ENCODE measurements at regions not wholly inside any gene's neighbourhood (a gene's known extent, or its start where the extent isn't known, plus 50 kb on each side); places are given as distances from the start of the nearest gene placed in this dataset.

GRCh38 chr20:22003680-22004079 lies 298.2 kb downstream of the PAX1 start:
- ChIA-PET POLR2A (ENCODE audit: unreplicated experiment) (no interaction called here), CTCF (no interaction called here)
- no peak overlapping the region for H3K4me3 ChIP-seq
- H3K9me3 ChIP-seq (ENCODE audit: insufficient read depth, low read depth), result no peaks in the 10 kb centered on the region
- no peaks in the 10 kb centered on the region for H3K9me2 ChIP-seq (ENCODE audit: insufficient read depth)
- H3K27me3 ChIP-seq (ENCODE audit: insufficient read depth, low read depth), result no peaks in the 10 kb centered on the region
- DNase-seq, result no peak
- H3K4me1 ChIP-seq (replicated peaks; ENCODE audit: insufficient read depth), result no peaks in the 10 kb centered on the region
- TF ChIP-seq, protein P1, sequence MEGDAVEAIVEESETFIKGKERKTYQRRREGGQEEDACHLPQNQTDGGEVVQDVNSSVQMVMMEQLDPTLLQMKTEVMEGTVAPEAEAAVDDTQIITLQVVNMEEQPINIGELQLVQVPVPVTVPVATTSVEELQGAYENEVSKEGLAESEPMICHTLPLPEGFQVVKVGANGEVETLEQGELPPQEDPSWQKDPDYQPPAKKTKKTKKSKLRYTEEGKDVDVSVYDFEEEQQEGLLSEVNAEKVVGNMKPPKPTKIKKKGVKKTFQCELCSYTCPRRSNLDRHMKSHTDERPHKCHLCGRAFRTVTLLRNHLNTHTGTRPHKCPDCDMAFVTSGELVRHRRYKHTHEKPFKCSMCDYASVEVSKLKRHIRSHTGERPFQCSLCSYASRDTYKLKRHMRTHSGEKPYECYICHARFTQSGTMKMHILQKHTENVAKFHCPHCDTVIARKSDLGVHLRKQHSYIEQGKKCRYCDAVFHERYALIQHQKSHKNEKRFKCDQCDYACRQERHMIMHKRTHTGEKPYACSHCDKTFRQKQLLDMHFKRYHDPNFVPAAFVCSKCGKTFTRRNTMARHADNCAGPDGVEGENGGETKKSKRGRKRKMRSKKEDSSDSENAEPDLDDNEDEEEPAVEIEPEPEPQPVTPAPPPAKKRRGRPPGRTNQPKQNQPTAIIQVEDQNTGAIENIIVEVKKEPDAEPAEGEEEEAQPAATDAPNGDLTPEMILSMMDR (conservative IDR thresholded peaks at IDR 0.05), result no peak
- TF ChIP-seq EZH2 (IDR thresholded peaks at IDR 0.05; ENCODE audit: low read depth), result no peak
- no peak overlapping the region for H3K27ac ChIP-seq
- no peaks in the 10 kb centered on the region for H3F3A ChIP-seq (ENCODE audit: insufficient read depth, low read depth)
- intact Hi-C loops (cut with micrococcal nuclease; ENCODE audit: unreplicated experiment), result no loop called here
- no peaks in the 10 kb centered on the region for H3K36me3 ChIP-seq (ENCODE audit: low read depth)
- H3K4me2 ChIP-seq, result no peak overlapping the region
- no TSS peak for BruUV-seq (replicated peaks)
- no peaks in the 10 kb centered on the region for H3K79me2 ChIP-seq (ENCODE audit: low read depth)
- H4K20me1 ChIP-seq (ENCODE audit: insufficient read depth), result no peaks in the 10 kb centered on the region
- H2AFZ ChIP-seq, result no peak overlapping the region

GRCh38 chr20:22001886-22002285 lies 296.4 kb downstream of the PAX1 start:
- BruUV-seq (replicated peaks), result no TSS peak
- Histone ChIP-seq H2AFZ (no peak overlapping the region), H3K9me2 (ENCODE audit: insufficient read depth) (no peaks in the 10 kb centered on the region), H3K4me1 (replicated peaks; ENCODE audit: insufficient read depth) (no peaks in the 10 kb centered on the region), H3K4me2 (no peak overlapping the region), H3K4me3 (no peak overlapping the region), H3K27me3 (ENCODE audit: insufficient read depth, low read depth) (no peaks in the 10 kb centered on the region), H3K79me2 (ENCODE audit: low read depth) (no peaks in the 10 kb centered on the region), H4K20me1 (ENCODE audit: insufficient read depth) (no peaks in the 10 kb centered on the region), H3K36me3 (ENCODE audit: low read depth) (no peaks in the 10 kb centered on the region), H3K9me3 (ENCODE audit: insufficient read depth, low read depth) (no peaks in the 10 kb centered on the region), H3F3A (ENCODE audit: insufficient read depth, low read depth) (no peaks in the 10 kb centered on the region), H3K27ac (no peak overlapping the region)
- intact Hi-C loops (cut with micrococcal nuclease; ENCODE audit: unreplicated experiment), result no loop called here
- TF ChIP-seq, protein P1 (conservative IDR thresholded peaks at IDR 0.05), result no peak
- no peak for TF ChIP-seq EZH2 (IDR thresholded peaks at IDR 0.05; ENCODE audit: low read depth)
- ChIA-PET CTCF (no interaction called here), POLR2A (ENCODE audit: unreplicated experiment) (no interaction called here)
- DNase-seq, result no peak

DNA sequence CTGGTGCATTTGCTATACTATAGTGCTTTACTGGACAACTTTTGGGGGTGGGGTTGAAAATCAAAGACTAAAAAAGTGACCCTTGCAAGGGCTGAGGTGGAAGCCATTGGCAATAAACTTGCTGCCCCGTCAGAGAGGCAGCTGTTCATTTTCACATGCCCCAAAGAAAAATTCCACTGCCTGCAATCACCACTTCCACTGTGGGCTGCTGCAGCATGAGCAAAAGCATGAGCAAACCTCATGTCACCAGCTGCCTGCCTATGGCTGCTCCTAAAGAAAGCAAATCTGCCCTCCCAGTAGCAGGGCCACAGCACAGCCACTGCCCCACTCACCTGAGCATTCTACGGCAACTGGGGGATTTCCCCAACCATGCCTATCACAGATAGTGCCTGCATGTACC lies 290.0 kb downstream of the PAX1 start:
- H3K4me3 ChIP-seq, result no peak overlapping the region
- no peaks in the 10 kb centered on the region for H3K27me3 ChIP-seq (ENCODE audit: insufficient read depth, low read depth)
- DNase-seq, result no peak
- intact Hi-C loops (cut with micrococcal nuclease; ENCODE audit: unreplicated experiment), result no loop called here
- H3K27ac ChIP-seq, result no peak overlapping the region
- H3K36me3 ChIP-seq (ENCODE audit: low read depth), result no peaks in the 10 kb centered on the region
- BruUV-seq (replicated peaks), result no TSS peak
- no peaks in the 10 kb centered on the region for H3K79me2 ChIP-seq (ENCODE audit: low read depth)
- no peak overlapping the region for H2AFZ ChIP-seq
- no peaks in the 10 kb centered on the region for H3K9me2 ChIP-seq (ENCODE audit: insufficient read depth)
- TF ChIP-seq, protein P1 (conservative IDR thresholded peaks at IDR 0.05), result no peak
- TF ChIP-seq EZH2 (IDR thresholded peaks at IDR 0.05; ENCODE audit: low read depth), result no peak
- no peaks in the 10 kb centered on the region for H3K9me3 ChIP-seq (ENCODE audit: insufficient read depth, low read depth)
- ChIA-PET CTCF (no interaction called here), POLR2A (ENCODE audit: unreplicated experiment) (no interaction called here)
- H3K4me2 ChIP-seq, result no peak overlapping the region
- no peaks in the 10 kb centered on the region for H3K4me1 ChIP-seq (replicated peaks; ENCODE audit: insufficient read depth)
- no peaks in the 10 kb centered on the region for H4K20me1 ChIP-seq (ENCODE audit: insufficient read depth)
- no peaks in the 10 kb centered on the region for H3F3A ChIP-seq (ENCODE audit: insufficient read depth, low read depth)
